Panc1 (cell line): ENCODE measurements at regions not wholly inside any gene's neighbourhood (a gene's known extent, or its start where the extent isn't known, plus 50 kb on each side); places are given as distances from the start of the nearest gene placed in this dataset.

Experiments
- POLR2AphosphoS5 ChIP-seq: IDR thresholded peaks from 2 replicates; pipeline ENCODE4 v1.6.1; 2012; ENCODE audit warnings: mild to moderate bottlenecking, low read depth, low read length, moderate library complexity
- SIN3A ChIP-seq: IDR thresholded peaks from 2 replicates; pipeline ENCODE4 v1.6.1; 2012; ENCODE audit warnings: low read depth, mild to moderate bottlenecking, low read length, moderate library complexity, borderline replicate concordance; ENCODE audit not compliant: insufficient read depth
- TCF7L2 ChIP-seq: IDR thresholded peaks from 2 replicates; pipeline ENCODE4 v1.6.1; 2011; ENCODE audit warnings: mild to moderate bottlenecking, low read depth, low read length, inconsistent platforms
- TF ChIP-seq, protein P1 (sequence below): fragments of 450-650 bp; IDR thresholded peaks from 2 replicates; pipeline ENCODE4 v1.5.1; 2017; ENCODE audit warnings: mild to moderate bottlenecking

DNA sequence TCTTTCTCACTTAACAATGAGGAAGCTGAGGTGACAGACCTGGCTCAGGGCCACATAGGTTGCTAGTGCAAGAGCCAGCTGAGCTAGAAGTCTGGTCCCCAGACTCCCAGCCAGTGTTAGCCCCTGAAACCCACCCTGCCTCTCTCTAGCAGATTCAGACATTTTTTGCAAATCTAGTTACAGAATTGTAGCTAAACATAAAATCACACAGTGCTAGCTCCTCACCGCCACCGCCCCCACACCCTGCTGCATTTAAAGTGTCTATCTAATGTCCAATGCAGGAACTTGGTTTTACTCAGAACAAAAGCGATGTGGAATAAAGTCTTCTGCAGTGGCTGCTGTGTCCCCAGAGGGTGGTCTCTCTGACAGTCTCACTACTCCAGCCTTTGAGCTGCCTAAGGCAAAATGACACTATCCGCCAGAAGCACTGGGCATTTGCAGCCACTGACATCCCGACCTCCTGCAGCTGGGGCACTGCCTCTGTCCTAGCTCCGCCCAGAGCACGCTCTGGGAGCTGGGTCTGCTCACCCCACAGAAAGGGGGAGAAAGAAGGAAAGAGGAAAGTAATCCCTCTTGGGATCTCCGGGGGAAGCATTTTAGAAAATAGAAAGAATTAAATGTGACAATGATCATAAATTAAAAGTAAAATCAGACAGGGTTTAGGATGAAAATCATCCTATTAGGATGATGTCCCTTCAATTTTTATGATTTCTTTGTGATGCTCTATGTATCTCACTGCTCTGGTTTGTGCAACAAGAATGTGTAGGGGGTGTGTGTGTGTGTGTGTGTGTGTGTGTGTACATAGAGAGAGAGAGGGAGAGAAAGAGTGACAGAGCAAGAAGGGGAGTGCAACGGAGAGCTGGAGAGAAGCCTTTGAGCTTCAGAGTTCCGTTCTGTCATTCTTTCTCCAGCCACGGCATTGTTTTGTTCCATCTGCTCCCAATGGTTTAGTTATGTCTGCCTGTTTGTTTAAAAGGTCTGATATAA lies 50.5 kb upstream of the ST8SIA3 start:
- TF ChIP-seq, protein P1, sequence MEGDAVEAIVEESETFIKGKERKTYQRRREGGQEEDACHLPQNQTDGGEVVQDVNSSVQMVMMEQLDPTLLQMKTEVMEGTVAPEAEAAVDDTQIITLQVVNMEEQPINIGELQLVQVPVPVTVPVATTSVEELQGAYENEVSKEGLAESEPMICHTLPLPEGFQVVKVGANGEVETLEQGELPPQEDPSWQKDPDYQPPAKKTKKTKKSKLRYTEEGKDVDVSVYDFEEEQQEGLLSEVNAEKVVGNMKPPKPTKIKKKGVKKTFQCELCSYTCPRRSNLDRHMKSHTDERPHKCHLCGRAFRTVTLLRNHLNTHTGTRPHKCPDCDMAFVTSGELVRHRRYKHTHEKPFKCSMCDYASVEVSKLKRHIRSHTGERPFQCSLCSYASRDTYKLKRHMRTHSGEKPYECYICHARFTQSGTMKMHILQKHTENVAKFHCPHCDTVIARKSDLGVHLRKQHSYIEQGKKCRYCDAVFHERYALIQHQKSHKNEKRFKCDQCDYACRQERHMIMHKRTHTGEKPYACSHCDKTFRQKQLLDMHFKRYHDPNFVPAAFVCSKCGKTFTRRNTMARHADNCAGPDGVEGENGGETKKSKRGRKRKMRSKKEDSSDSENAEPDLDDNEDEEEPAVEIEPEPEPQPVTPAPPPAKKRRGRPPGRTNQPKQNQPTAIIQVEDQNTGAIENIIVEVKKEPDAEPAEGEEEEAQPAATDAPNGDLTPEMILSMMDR, result no peak
- TF ChIP-seq POLR2AphosphoS5 (no peak), TCF7L2 (no peak), SIN3A (no peak)
